Daoy (cell line): ENCODE measurements at regions not wholly inside any gene's neighbourhood (a gene's known extent, or its start where the extent isn't known, plus 50 kb on each side); places are given as distances from the start of the nearest gene placed in this dataset.

Experiments
- DNase-seq: peaks from one replicate; pipeline ENCODE4 v3.0.0-alpha.2; 2015; ENCODE audit warnings: low read depth

DNA sequence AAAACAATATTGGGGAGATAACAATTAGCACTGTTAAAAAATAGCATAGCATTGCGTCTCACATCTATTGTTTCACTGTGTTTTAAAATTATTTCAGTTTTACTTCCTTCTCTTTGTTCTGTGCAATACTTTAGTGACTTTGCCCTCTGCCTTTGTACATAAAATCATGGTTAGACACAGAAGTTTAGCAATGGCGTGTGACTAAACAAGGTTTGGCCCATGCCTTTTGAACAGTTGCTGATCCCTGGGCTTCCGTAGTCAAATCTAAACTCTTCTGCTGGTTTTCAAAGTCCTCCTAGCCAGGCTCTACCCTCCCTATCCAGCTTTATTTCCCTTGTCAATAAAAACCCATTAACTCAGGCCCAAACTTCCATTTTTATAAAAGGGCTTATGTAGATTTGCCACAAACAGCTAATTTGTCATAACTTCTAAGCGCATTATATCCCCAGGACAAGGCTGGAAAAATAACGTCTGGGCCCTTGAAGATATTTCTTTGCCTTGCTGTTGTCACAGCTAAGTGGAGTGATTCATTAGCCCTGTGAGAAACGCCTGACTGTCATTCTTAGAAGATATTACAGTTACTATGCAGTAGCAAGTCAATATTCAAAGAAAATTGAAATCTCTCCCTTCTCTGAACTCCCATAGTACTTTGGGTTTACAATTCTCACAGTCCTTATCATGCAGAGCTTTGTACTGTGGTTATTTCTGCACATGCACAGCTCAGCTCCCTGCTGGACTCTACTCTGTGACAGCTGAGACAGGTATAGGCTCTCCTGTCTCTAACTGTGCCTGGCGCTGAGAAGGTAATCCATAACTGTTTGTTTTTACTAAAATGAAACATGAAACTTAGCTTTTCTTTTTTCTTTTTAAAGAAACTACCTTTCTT, 123.4 kb upstream of the SLC24A5 start:
- DNase-seq, result no peak

DNA sequence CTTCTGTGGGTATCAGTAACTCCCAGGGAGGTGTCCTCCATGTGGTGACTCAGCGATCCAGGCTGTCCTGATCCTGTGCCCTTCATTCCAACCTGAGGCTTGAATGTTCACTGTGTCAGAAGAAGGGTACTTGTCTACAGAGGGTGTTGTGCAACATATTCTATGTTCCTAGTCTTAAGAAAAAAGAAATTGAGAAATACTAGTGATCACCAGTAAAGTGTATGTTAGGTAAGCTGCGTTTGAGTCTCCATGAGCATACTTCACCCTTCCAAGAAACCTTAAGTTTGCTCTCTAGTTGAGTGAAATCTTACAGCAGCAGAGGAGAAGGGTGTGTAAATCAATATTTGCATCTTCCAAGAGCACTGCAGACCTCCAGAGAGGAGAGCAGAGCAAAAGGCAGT, 122.2 kb upstream of the SLC24A5 start:
- DNase-seq, result no peak

DNA sequence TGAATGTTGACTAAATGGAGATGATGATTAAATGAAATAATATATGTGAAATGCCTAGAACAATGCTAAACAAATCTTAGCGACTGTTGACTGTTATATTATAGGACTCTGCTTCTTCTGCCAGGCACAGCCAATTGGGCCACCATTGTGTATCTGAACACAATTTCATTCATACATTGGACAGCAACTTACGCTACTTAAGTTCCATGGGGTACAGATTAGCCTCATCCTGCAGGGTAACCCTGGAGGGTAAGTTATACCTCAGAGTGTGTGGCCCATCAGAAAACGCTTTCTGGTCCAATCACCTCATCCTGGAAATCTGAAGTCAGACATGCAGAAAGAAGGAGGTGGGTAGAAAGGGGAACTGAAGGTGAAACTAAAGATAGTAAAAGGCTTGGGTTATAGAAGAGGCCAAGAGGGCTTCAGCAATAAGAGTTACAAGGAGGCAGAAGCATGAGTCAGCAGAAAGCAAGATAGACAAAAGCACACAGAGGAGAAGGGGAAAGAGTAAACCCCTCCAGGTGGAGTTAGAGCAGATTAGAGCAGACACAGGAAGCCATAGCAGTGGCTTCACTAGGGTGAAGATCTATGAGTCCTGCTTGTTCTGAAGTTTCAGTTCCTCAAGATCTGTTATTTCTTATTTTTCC, 119.3 kb upstream of the SLC24A5 start:
- no peak for DNase-seq

DNA sequence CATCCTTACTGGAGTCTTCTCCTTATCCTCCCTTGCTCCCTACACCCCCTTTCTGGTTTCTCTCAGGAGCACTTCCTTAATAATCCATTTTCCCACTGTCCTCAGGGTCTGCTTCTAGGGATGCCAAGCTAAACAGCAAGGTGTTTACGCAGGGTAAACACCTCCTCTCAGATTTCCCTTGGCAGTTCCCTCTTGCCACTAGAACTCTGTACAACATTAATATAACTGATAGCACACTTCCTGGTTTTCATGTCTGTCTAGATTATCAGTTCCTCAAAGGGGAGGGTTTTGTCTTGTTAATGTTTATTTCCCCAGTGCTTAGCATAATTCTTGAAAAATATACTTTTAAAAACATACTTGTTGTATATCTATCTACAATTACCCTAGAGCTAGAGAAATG, 118.0 kb upstream of the SLC24A5 start:
- no peak for DNase-seq

DNA sequence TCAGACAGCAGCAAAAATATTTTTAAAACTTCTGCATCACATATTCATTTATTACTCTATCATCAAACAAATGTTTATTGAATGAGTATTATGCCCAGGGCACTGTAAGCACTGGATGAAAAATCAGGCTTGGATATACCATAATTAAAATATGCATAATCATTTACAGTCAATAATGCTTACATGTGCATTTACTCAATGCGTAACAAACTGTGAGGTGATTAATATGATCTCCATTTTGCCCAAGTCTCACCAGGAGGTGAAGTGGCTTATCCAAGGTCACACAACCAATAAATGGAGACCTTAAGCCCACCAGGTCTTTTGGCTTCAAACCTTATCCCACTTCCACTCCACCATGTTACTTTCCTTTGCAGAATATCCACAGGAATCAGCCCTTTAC, 117.3 kb upstream of the SLC24A5 start:
- no peak for DNase-seq

DNA sequence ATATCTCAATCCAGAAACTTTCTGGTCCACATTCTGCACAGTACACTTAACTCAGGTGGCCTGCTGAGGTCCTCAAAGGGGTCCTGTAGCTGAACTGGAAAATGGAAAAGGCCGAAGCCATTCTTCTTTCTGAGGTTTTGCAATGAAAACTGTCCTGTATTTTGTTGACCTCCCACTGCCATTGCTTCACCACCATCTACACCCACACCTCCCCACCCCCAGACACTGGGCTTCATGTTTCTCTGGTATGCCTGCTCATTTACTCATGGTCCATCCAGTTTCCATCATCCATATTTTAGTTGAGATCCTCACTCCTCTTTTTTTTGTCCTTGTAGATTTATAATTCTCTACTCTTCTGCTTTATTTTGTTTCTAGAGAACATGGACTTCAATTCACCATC, 115.7 kb upstream of the SLC24A5 start:
- DNase-seq, result no peak

DNA sequence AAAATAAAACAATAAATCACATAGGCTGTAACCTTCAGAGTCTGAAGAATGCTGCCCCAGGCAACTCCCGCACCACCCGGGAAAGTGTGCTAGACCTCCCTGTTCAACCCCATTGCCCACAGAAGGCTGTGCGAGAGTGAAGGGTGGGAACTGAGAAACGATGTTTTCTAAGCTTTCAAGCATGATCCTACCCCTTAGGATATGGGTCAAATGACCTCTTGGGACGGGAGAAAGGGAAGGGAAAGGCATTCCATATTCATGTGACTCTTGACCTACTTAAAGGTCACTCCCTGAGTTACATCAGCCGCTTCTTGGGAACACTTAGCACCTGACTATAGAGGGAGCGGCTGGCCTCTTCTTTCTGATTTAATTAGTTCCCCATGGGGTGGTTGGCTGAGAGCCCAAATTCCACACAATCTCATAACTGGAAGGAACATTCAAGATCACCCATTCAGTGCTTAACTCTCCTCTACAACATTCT, 114.7 kb upstream of the SLC24A5 start:
- peak; percentile 24 for DNase-seq

DNA sequence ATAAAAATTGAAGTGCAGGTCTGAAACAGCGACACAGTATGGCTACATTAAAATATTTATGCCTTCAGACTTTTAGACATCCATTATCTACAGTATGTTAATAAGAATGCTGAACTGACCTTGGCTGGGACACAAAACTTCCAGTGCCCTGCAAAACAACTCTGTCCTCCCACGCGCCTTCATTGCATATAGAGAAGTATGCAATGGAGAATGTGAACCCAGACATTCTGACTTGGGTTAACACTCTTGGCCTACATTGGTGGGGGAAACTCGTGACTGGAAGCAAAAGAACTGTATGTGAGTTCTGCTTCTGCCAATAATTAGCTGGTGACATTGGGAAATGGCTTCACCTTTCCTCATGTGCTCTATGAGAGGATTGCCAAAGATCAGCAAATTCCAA, 110.5 kb upstream of the SLC24A5 start:
- no peak for DNase-seq

DNA sequence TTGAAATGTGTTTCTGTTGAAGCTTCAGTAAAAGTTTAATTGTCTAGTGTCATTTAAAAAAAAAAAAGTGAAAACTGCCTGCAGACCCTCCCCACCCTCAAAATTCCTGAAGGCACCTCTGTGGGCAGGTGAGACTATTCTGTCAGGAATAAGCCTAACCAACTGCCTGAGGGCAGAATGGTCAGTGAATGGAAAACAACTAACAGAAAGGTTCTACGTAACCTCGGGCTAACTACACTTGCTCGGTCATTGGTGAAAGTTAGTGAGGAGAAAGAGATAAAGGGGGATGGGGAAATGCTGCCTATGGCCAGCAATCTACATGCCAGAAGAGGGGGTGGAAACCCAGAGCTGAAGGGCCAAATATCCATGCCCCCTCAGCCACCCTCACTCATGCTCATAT, 108.6 kb upstream of the SLC24A5 start:
- DNase-seq, result no peak

DNA sequence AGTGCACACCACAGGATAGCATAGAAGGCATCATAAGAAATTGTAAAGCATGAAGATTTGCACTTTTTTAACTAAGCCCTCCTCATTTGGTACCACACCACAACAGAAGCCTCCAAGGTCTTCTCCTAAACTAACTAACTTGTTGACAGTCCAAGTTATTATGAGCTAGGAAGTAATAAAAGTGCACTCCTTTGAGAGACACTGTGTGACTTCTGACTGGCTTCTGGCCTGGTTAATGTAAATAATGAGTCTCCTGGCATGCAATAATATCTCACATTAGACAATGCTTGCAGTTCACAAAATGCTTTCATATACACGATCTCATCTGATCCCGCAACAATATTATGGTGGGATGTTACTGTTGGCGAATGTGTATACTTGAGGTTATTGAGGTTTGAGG, 103.9 kb upstream of the SLC24A5 start:
- no peak for DNase-seq

DNA sequence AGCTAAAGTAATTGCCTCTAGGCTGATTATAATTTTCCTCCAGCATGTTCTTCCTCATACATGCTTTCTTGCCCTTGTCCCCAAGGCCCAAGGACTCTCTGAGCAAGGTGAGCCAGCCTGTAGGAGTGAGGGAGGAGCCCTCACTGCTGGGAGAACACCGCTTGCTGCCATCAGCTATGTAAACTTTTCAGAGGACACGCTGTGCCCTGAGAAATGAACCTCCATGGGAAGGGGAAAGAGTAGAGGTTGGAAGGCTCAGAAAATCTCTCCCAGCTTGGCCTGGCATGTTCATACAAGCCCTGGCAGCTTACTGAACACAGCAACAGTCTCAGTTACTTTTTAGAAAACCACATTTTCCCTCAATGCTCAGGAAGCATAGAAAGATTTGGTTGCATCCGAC, 103.0 kb upstream of the SLC24A5 start:
- no peak for DNase-seq

DNA sequence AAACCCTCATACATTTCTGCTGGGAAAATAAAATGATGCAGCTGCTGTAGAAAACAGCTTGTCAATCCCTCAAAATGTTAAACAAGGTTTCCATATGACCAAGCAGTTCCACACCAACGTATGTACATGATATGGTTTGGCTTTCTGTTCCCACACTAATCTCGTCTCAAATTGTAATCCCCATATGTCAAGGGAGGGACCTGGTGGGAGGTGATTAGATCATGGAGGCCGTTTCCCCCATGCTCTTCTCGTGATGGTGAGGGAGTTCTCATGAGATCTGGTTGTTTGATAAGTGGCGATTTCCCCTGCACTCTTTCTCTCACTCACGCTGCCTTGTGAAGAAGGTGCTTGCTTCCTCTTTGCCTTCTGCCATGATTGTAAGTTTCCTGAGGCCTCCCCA, 100.6 kb upstream of the SLC24A5 start:
- no peak for DNase-seq

DNA sequence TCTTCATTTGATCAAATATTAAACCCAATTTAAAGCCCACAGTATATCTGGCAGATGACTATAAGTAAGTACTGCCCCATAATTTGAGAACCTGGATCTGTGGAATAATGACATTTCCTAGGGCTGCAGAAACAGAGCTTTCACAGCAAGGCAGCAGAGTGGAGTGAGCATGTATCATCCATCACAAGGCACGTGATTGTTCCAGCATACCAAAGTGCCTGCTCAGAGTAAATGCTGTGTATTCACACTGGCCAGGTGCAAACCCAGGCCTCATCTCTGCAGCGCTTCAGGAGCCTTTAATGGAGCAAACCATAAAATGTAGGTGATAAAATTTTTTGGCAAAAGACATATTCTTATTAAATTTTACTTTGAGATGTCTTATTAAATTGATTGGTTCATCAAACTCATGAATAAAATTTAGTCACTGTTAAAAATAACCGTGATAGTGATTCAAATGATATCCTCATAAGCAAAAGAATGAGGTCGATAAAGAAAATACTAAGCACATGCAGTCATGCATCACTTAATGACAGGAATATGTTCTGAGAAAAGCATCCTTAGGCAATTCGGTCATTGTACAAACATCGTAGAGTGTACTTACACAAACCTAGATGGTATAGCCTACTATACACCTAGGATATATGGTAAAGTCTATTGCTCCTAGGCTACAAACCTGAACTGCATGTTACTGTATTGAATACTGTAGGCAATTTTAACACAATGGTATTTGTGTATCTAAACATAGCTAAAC, 99.3 kb upstream of the SLC24A5 start:
- peak; percentile 11 for DNase-seq

DNA sequence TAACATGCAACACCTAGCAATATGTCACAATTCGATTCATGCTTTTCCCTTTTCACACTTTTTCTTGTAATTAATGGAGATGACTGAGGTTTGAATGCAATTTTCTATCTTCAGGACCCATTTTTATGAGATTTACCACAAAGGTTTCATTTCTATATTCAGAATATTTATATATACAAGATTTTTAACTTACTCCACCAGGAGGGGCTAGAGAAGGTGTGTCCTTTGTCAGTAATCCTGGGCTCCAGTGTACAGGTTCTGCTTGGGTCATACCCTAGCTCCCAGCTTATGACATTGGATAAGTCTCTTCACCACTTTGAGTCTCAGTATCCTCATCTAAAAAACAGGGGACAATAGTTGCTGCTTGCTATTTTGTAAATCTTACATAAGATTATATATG, 95.7 kb upstream of the SLC24A5 start:
- DNase-seq, result no peak

DNA sequence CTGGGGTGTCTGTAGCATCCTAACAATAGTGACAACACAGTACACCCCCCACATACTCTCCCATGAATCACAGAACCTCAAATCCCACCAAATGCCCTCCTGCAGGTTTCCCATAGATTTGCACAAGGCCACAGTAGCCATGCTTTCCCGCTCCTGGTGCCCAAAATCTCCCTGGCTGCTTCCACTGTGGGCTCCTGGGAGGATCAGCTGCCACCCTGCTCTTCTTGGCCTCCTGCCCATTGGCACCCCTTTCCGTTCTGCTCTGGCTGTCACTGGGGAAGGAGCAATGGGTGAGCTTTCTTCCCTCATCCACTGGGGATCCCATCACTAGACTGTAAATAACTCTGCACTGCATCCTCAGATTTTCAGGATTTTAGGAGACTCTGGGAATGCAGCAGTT, 92.1 kb upstream of the SLC24A5 start:
- DNase-seq, result peak; percentile 6

DNA sequence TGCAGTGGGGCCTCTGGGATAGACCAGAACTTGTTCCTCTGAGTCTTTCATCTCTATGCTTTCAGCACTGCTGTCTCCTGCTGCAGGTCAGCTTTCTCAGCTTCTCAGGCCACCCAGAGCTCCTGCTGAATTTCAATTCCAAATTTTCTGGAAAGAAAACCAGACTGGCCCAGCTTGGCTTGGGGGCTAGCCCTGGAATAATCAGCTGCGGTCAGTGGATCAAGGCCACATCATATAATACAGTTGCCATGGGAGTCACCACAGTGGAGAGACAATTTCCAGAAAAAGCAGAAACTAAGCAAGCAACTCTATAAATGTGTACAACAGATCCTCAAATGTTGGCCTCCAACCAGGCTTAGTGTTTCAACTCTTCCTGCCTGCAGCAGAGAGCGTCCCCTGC, 91.1 kb upstream of the SLC24A5 start:
- DNase-seq, result no peak

DNA sequence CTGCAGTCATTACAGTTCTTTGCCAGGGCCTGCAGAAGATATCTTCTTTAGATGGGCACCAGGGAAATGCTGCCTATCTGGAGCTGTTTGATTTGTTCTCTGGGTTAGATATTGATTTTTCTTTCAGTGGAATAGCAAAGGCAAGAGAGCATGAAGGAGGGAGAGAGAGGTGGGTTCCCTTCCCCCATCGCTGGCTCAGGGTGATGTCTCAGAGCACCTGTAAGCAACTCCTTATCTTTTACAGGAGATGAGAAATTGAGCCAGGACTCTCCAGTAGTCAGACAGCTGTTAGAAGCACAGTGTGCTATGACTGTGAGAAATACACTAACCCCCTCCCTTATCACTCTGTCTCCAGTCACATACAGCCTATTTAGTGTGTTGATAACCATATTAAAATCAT, 89.3 kb upstream of the SLC24A5 start:
- no peak for DNase-seq

DNA sequence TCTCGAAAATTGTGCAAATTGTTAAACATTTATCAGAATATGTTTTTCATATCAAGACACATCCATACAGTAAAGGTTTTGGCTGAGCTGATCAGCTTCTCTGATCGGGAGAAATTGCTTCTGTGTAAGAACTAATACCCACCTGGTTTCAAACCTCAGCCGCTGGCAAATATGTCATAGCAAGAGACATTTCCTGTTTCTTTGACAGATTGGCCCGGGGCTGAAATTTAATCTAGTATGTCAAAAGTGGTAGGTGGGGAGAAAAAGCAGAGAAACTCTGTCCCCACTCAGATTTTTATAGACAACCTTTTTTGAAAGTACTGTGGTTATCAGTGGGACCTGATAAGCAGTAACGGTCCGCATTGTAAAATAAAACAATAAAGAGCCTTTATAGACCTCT, 88.8 kb upstream of the SLC24A5 start:
- no peak for DNase-seq

DNA sequence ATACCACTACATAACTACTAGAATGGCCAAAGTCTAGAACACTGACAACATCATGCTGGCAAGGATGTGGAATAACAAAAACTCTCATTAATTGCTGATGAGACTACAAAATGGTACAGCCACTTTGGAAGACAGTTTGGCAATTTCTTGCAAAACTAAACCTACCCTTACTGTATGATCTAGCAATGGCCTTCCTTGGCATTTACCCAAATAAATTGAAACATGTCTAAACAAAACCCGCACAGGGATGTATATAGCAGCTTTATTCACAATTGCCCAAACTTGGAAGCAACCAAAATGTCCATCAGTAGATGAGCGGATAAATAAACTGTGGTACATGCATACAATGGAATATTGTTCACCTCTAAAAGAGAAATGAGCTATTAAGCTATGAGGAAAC, 87.9 kb upstream of the SLC24A5 start:
- no peak for DNase-seq

DNA sequence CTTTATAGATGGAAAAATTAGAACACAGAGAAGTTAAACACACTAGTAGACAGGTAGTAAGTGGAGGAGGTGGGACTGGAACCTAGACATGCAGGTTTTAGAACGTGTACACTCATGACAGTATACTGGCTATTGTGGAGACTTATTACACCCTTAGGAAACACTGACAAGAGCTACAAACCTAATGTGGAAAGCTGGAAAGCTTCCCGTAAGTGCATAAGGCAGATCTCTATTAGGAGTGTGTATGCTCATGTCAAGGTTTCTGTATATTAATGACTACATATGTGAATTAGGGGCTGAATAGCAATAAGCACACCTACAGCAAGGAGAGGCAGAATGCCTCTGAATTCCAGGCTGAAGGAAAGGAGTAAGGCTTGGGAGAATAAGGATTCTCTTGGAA, 82.6 kb upstream of the SLC24A5 start:
- no peak for DNase-seq

DNA sequence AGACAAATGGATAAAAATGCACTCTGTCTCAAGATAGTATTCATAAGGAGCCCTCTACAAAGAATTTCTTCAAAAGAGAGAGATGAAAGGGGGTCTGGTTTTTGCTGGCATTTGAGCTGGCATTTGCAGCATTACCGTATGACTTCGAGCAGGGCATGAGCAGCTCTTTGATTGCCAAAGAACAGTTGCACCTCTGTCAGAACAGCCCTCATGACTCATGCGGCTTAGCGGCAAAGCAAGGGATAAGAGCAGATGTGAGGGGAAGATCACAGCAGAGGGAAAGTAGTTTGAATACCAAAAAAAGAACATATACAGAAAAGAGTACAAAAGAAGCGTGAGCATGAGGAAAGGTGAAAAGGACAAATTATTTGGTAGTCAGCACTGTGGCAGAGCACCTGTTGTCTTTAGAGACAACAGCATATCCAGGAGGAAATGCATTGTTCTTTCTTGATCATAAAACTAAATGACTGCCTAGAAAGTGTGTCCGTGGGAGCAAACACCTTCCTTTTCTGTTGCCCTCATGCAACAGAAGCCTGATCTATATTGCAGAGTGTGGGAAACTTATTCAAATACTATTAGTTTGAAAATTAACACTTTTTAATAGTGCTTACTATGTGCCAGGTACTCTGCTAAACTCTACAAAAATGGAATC, 80.5 kb upstream of the SLC24A5 start:
- DNase-seq, result peak; percentile 55

DNA sequence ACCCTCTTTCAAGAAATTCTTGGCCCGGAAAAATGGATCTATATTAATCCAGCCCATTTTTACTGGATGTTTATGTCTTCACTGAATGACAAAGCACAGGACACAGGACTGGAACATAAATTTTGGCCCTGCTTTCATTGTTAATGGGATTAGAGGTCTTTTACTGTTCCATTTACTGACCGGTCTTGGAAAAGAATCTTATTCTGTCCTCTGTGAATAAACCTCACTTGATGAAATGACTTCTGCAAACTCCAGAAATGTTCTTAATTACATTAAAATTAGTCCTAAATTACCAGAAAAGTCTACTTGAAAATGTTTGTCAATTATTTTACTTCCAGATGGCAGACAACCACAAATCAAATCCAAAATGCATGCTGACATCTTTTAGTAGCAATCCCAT, 79.3 kb upstream of the SLC24A5 start:
- DNase-seq, result no peak
